Retinal pigment epithelial cell (primary cell): ENCODE measurements at regions not wholly inside any gene's neighbourhood (a gene's known extent, or its start where the extent isn't known, plus 50 kb on each side); places are given as distances from the start of the nearest gene placed in this dataset.

Experiments
- DNase-seq: peaks from one replicate; pipeline ENCODE4 v3.0.0-alpha.2; 2010; ENCODE audit warnings: low read depth
- H3K4me3 ChIP-seq: 2 replicates; pipeline ENCODE4 v1.5.1; 2011; ENCODE audit warnings: mild to moderate bottlenecking, low read length, control low read depth, moderate library complexity
- TF ChIP-seq, protein P1 (sequence below): conservative IDR thresholded peaks from 2 replicates; pipeline ENCODE4 v1.5.1; 2011; ENCODE audit warnings: low read depth, low read length, control low read depth, inconsistent platforms

DNA sequence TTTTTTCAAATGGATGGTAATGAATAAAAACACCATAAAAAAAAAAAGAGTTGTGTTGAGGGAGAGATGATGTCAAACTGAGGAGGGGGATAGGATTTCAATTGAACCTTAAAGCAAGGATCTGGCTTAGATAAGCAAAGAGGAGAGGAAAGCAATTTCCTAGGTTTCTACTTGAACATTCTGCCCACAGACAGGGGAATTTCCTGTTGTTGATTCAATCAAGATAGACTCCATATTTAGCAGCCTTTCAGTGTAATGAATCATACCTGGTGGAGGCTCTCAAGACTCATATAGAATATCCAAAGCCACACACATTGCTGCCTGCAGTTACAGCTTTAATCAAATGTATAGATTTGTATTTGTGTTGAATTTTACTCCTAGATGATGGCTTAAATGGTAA lies 294.4 kb upstream of the PIK3C3 start:
- TF ChIP-seq, protein P1, sequence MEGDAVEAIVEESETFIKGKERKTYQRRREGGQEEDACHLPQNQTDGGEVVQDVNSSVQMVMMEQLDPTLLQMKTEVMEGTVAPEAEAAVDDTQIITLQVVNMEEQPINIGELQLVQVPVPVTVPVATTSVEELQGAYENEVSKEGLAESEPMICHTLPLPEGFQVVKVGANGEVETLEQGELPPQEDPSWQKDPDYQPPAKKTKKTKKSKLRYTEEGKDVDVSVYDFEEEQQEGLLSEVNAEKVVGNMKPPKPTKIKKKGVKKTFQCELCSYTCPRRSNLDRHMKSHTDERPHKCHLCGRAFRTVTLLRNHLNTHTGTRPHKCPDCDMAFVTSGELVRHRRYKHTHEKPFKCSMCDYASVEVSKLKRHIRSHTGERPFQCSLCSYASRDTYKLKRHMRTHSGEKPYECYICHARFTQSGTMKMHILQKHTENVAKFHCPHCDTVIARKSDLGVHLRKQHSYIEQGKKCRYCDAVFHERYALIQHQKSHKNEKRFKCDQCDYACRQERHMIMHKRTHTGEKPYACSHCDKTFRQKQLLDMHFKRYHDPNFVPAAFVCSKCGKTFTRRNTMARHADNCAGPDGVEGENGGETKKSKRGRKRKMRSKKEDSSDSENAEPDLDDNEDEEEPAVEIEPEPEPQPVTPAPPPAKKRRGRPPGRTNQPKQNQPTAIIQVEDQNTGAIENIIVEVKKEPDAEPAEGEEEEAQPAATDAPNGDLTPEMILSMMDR = no peak
- no peak for DNase-seq
- H3K4me3 ChIP-seq = no peak overlapping the region

DNA sequence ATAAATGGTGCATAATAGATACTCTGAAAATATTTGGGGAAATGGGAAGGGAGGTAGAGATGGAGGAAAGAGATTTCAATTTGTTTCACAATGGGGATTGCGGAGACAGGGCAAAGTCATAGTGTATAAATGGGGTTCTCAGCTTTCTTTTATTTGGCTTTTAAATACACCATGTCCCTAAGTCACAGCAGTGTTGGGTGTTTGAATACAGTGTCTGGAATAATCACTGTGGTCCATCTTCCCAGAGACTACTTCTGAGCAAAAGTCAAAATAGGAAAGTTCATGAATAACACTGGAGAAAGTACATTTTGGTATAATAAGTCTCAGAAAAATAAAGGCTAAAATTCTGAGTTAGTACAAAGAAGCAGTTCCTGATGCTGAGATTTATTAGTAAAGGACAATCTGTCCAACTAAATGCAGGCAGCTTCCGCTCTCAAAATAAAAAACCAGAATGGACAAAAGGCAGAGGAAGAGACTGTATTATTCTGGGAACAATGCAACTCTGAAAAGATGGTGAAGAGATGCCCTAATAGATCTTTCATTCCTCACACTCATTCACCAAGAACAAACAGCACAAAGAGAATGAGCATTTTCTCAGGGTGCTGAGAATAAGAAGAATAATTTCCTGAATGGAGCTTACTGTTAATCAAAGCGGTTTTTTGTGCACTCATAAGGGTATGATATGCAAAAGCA lies 295.4 kb upstream of the PIK3C3 start:
- no peak for DNase-seq
- no peak overlapping the region for H3K4me3 ChIP-seq
- TF ChIP-seq, protein P1 = no peak

DNA sequence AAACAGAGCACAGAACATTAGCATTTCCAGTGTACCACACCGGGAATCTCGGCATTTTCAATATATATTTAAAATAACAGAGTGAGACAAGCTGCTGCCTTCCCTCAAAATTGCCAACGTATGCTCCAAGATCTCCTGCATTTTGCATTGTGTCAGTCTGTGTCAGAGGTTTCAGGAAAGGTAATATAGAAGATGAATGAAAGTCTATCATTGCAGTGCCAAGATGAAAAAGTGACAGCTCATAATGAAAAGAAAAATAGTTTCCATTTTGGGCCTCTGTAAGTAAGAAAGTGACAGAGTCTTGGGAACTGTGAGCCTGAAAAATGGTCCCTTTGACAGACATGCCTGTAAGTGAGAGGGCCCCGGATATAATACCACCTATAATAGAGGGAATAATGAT lies 297.8 kb upstream of the PIK3C3 start:
- DNase-seq = no peak
- TF ChIP-seq, protein P1 = no peak
- no peak overlapping the region for H3K4me3 ChIP-seq

DNA sequence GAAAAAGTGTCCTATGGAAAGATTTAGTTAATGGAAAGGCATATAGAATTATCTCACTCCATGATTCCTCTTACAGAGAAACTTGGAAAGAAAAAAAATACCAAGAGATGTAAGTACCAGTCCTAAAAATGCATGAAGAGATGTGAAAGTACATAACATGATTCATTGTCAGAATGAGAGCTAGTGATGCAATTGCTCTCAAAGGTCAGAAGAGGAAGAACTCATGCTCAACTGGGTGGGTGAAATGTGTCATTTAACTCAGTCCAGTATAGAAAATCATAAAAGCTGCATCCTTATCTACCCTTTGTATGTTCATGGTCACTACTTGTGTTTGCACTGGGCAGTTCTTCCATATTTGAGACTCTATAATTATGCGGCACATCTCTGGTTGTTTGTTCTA lies 300.0 kb upstream of the PIK3C3 start:
- no peak for DNase-seq
- no peak overlapping the region for H3K4me3 ChIP-seq
- TF ChIP-seq, protein P1 = no peak

- no peak for DNase-seq
- TF ChIP-seq, protein P1 = no peak
- H3K4me3 ChIP-seq = no peak overlapping the region
Observed at GRCh38 chr18:41647914-41648313, 307.1 kb upstream of the PIK3C3 start.

GRCh38 chr18:41646915-41647620 lies 308.0 kb upstream of the PIK3C3 start:
- DNase-seq = no peak
- TF ChIP-seq, protein P1 = no peak
- no peak overlapping the region for H3K4me3 ChIP-seq
